Stimulated activated CD8-positive, alpha-beta memory T cell treated with anti-CD3 and anti-CD28 coated beads, Interleukin-7, amount 100 ng/mL, for 48 hours (primary cell): ENCODE measurements at regions not wholly inside any gene's neighbourhood (a gene's known extent, or its start where the extent isn't known, plus 50 kb on each side); places are given as distances from the start of the nearest gene placed in this dataset.
"Not testable (repeated sequence)": the region's sequence is repeated elsewhere in the genome, so short reads cannot be mapped to it uniquely, and the experiment has no call there.

ENCODE experiments used
- DNase-seq, 2 donors: peaks; one replicate each; pipeline ENCODE4 v3.0.0-alpha.2; 2020; ENCODE audit warnings: low read depth in 1 of 2; ENCODE audit errors: extremely low read depth in 1 of 2

DNA sequence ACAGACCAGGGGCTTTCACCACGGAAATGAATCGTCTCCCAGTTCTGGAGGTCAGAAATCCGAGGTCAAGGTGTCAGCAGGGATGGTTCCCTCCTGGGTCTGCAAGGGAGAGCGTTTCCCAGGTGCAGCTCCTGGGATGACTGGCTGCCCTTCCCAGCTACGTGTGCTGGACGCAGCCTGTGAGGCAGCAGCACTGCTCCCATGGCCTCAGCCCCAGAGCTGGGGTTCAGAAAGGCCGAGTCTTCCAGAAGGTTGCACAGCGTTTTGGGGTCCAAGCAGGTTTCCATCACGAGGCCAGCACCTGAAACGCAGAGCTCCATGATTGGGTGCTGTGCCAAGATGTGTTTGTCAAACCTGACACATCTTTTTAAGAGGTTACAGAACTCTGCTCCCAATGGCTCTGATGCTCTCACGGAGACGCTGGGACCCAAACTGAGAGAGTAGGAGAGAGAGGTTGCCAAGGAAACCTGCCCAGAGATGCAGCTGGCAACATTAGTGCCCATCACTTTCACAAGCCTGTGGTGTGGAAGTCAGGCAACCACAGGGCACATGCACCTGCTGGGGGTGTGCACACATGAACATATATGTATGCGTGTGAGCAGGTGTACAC, 65.8 kb upstream of the LRPAP1 start:
- not testable (repeated sequence) for DNase-seq

DNA sequence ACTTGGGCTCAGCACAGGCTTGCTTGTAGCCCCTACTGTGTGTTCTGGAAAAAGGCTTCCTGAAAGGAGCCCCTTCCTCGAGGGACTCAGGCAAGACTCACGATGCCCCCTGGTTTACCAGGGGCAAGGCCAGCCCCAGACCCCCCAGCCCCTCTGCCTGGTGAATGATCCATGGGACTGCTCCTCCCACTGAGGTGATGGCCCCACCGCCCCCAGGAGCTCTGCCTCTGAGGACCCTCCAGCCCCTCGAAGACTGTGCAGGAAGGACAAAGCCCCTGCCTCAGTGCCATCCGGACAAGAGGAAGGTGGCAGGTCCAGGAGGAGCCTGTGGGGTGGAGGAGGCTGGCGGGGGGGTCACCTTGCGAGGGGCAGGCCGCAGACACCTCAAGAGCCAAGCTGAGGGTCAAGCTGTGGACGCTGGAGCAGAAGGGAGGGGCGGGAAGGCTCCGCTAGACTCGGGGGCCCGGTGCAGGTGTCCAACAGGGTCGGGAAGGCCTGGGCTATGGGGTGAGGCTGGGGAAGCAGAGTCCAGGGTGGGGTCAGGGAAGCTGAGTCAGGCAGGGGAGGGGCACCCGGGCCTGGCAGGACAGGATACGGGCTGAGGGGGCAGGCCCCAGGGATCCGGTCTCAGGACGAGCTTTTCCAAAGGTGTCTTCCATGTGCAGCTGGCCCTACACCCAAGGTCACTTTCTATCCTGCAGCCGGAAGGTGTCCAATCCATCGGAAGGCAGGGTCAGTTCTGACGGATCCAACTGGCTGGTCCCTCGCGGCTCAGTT, 64.9 kb upstream of the LRPAP1 start:
- not testable (repeated sequence) for DNase-seq

DNA sequence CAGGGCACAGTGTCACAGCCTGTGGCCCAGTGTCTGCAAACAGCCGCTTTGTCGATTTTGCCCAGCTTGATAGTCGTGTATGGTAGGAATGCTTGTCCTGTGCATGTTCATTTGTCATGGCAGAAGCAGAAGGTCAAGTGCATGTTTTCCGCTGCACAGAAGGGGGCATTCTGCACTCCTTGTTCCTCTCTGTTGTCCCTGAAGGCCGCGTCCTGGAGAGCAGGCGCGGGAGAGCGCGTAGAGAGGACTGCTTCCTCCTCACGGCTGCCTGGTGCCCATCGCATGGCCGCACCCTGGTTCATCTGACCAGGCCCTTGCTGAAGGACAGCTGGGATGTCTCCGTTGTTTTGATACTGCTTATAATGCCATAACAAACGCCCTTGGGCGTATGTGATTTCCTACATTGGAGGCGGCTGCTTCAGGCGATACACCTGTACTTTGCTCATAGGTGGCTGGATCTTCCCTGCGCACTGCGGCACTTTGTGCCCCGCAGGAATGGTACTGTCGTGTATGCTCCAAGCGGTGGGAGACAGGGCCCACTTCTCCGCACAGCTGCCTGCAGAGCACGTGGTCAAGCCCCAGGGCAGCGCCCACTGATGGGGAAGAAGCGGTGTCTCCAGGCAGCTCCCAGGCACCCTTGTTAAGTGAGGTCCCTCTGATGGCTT, 63.5 kb upstream of the LRPAP1 start:
- not testable (repeated sequence) for DNase-seq

DNA sequence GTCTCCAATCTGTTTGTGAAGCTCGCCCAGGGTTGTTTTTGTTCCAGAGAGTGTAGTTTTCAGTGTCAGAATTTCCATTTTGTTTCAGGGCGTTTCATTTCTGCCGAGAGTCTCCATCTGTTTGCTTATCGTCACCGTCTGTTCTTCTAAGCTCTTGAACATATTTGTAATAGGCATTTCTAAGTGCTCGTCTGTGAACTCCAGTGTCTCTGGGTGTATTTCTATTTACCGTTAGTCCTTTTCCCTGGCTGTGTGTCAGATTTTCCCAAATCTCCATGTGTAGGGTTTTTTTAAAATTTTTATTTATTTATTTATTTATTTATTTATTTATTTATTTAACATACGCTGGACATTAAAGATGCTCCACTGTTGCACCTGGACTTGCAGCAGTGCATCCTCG, 62.5 kb upstream of the LRPAP1 start:
- DNase-seq, result not testable (repeated sequence)

DNA sequence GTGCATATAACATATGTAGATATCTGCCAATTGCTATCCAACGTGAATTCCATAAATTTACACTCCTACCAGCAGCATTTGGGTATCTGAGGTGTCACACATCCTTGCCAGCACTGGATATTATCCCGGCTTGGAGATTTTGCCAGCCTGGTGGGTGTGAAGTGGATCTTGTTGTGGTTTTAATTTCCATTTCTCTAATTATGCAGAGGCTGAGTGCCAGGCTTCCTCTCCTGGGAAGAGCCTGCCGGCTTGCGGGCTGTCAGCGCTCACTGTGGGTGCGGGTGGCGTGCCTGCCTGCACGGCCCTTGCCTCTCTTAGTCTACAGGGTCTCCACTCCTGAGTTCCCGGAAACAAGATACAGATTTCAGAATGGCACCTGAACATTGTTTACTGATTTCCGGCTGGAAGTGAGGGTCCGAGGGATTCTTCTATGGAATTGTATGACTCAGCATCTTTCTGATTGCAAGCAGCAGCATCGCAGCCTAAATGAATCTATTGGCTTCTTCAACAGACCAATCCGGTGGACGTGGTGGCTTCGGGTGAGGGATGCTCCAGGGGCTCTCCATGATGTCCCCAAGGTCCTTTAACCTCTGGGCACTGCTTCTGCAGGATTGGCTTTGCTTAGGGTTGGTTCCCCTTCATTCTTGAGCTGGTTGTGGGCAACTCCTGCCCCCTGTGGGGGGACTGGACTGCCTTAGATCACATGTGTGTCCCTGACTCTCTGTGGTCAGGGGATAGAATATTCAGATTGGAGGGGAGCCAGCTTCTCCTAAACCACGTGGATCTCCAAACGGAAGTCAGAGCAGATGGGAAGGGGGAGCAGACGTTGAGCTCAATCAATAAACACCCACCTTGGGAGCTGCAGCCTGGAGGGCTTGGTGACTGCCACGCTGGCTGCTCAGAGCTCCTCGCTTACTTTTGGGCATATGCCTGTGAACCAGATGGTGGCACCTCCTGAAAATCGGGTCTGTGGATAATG, 58.0 kb upstream of the LRPAP1 start:
- not testable (repeated sequence) for DNase-seq

DNA sequence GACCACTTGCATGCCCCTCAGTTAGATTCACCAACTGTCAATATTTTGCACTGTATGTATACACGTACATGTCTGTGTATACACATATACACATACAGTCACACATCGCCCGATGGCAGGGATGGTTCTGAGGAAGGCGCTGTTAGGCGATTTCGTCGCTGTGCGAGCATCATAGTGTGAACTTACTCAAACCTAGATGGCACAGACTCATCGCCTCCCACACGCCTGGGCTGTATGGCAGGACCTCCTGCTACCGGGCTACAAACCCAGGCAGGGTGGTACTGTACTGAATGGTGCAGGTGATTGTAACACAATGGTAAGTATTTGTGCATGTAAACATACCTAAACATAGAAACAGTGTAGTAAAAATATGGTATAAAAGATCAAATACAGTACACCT, 57.2 kb upstream of the LRPAP1 start:
- not testable (repeated sequence) for DNase-seq

DNA sequence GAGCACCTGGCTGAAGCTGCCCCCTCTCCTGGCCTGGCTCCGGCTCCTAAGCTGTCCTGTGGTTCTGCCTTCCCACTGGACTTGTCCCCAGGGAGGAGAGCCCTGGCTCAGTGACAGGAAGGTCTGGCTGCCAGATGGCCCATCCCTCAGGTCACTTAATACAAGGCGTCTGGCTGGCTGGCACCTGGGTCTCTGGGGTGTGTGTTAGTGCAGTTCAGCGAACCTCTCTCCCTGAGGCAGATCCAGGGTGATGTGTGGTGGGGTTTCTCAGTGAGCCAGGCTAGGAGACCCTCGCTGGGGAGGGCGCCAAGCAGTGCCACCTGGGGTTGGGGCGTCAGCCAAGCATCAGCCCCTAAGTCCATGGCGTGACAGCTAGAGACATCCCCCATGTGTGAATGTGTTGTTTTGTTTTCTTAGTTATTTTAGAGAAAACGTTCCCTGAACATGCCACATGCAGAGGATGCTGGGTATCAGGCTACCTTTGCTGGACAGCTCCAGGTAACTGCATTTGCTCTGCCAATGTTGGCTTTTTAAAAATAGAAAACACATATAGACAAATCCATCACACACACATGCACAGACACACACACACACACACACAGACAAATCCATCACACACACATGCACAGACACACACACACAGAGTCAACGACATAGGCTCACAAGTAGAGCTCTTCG, 56.4 kb upstream of the LRPAP1 start:
- DNase-seq, result not testable (repeated sequence)

DNA sequence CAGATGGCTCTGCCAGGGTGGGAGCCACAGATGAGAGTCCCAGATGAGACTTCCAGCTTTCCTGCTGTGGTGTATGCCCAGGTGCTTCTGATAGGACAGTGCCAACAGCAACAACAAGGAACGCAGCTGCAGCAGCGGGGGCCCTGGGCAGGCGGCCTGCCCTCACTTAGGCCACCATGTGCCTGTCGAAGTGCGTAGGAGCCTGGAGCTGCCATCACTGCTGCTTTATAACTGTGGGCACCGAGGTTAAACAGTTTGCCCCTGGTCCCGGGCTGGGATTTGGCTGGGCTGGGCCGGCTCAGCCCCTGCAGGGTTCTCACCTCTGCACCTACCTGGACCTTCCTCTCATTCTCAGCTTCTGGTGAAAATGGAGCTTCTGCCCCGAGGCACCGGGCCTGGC, 54.4 kb upstream of the LRPAP1 start:
- not testable (repeated sequence) for DNase-seq

DNA sequence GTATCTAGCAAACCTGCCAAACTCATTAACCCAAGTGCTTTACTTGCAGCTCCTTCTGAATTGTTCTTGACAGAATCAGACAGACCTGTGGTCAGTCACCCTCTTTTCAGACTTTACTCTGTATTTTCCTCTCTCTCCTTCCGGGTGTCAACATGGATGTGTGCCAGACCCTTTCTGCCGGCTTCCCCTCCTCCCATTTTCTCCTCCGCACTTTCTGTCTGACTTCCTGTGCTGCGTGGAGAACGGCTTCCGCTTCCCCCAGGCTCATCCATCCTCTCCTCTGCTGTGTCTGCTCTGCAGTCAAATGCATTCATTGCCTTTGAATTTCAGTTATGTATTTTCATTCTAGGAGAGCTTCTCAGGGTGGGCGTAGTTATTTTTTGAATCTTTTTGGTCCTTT, 53.3 kb upstream of the LRPAP1 start:
- not testable (repeated sequence) for DNase-seq

DNA sequence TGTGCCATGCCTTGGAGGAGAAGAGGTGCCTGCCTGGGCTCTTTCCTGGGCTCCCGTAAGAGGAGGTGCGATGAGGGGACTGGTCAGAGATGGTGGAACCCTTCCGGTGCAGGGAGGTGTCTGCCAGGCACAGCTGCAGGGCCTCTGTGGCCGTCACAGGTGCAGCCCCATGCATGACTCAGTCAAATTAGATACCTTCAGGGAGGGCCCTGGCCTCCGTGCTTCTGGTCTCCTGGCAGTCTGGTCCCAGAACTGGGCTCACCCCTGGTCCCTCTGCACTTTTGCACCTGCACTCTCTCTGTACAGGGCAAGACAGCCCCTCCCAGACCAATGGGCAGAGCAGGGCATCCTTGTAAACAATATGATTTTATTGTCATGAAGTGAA, 49.9 kb upstream of the LRPAP1 start:
- DNase-seq, result no peak
